HUDEP-2 (cell line): ENCODE measurements at regions not wholly inside any gene's neighbourhood (a gene's known extent, or its start where the extent isn't known, plus 50 kb on each side); places are given as distances from the start of the nearest gene placed in this dataset.

Experiments used
- DNase-seq, 76 experiments: peaks; one replicate each; lab custom pipeline; 2025; ENCODE audit not compliant: unreplicated experiment in 76 of 76; lab: John Stamatoyannopoulos, UW

DNA sequence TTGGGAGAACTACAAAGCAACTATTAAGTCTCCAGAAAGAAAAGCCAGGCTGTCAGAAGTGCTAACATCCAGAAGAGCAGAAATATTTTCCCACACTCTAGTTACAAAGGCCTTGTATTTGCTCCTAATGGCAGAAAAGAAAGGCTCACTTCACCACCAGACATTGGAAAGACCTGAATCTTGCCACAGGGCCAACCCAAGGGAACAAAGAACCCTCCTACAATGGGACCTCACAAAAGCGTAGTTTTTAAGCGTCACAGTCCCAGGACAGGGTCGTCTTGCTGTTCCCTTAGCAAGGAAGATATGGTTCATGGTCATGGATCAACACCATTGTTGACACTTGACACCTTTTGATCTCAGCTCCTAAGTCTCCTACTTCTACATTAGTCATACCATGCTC, 119.1 kb downstream of the RPS29 start:
- DNase-seq, result no peak

GRCh38 chr14:49464885-49465284, 121.3 kb downstream of the RPS29 start:
- DNase-seq, result peak in 3 of 76 experiments; percentile 1 to 9 (median 2)

DNA sequence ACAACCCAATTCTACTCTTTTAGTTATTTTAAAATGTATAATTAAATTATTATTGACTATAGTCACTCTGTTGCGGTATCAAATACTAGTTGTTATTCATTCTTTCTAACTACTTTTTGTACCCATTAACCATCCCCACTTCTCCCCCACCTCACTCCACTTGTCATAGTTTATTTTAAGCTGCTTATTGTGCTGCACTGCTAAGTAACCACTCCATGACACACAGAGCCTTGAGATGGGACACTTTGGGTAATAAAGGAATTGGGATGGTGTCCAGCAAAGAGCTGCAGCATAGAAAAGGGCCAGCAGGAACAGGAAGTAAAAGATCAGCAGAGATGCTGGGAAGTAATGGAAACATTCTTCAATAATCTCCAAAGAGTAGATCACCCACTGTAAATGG, 123.0 kb downstream of the RPS29 start:
- DNase-seq, result no peak

DNA sequence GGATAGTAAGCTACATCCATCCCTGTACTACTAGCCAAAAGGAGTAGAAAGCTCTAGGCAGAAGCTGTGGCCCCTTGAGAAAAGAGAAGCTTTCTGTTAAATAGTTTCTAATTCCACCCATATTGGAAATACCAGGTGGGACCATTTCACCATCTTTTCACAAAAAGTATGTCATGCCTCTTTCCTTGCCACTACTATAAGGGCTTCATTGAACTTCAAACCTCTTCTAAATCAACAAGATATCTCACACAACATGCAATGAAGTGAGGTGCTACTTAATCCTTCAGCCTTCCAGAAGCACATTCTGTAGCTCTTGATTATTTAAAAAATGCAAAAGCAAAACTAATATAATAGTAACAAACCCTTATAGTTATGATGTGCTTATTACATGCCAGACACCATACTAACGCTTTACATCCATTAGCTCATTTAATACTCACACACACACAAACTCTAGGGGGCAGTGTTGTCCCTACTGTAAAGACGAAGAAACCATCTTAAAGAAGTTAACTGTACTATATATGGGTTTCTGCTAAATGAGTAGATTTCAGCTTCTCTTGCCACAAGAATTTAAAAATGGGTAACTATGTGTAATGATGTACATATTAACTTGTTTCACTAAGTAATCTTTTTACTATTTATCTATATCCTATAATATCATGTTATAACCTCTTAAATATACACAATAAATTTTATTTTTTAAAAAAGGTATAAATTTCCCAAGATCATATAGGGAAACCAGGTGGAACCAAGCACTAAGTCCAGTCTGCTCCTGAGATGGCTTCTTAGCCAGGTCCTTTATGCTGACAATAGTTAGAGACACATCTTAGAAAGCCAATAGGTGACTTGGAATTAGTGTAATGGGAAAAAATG, 124.4 kb downstream of the RPS29 start:
- peak in 57 of 76 experiments; percentile 1 to 78 (median 47) for DNase-seq

- no peak for DNase-seq
Observed at GRCh38 chr14:49460662-49461061, 125.5 kb downstream of the RPS29 start.

GRCh38 chr14:49456589-49456988, 129.6 kb downstream of the RPS29 start:
- DNase-seq, result no peak

- no peak for DNase-seq
Observed at GRCh38 chr14:49451938-49452337, 134.2 kb downstream of the RPS29 start.

GRCh38 chr14:49449749-49450148, 136.4 kb downstream of the RPS29 start:
- no peak for DNase-seq

- DNase-seq, result no peak
Observed at GRCh38 chr14:49447540-49448107, 138.6 kb downstream of the RPS29 start.

DNA sequence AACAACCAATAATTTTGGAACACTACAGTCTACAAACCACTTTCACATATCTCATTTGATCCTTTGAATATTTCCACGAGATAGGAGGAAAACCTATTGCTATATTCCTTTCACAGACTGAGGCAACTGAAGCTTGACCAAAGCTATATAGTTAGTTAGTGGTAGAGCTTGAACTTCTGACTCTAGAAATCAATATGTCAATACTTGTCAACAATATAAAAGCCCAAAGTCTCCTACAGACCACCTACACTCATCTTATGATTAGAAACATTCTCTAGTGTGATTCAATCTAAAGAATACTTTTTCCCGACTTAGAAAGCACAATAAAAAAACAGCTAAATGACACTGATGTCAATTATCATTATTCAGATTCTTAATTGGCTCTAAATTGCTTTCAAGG, 139.4 kb downstream of the RPS29 start:
- no peak for DNase-seq

- DNase-seq, result no peak
Observed at GRCh38 chr14:49438256-49438770, 147.9 kb downstream of the RPS29 start.

DNA sequence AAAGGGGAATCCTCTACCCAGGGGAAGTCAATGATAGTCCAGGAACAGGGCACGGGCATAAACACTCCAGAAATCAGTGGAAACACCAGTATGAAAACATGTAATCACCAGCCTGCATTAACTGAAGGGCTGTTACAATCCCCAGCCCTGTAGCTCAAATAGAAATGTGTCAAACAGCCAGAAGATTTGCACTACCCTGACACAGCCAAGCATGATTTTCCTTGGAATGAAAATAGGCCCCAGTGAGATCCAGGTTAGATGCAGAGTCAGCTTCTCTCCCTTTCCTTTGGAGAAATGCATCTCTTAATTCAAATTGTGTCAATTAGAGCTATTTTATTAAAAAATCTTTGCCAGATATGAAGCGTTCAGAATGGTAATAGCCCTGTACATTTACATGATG, 158.1 kb downstream of the RPS29 start:
- no peak for DNase-seq

GRCh38 chr14:49427117-49427516, 159.1 kb downstream of the RPS29 start:
- no peak for DNase-seq

- DNase-seq, result no peak
Observed at GRCh38 chr14:49425921-49426320, 160.3 kb downstream of the RPS29 start.

DNA sequence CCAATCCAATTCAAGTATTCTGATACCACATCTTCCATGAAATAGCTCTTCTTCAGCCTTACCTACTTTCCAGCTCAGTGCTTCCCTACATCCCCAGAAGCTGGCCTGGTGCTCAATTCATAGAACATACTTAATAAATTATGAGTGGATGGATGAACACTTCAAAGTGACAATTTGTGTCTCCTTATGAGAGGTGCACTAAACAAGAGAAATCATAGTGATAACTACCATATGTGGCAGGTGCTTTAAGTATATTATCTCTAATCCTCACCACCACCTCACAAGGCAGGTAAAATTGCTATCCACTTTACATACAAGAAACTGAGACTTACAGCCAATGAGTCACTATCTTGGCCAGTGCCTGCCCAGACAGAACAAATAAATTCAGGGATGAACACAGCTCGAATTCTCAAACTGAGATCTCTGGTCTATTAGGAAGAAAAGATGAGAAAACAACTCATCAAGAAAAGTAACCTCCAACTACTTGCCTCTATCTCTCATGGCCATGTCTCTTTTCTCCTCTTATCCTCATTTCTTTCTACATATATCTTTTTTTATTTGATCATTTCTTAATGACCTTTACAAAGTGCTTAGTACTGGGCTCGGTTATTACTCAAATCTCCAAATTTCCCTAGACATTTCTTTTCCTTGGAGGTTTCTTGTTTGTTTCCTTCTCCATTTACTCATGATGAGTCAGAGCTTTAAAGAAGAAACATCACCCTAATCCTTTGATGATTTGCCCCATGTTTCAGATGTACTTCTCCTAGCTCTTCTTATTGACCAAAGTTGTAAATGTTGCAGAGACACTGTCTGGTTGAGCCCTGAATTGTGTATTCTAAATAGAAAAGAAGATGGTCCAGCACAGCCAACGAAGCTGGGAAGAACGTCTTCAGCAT, 161.5 kb downstream of the RPS29 start:
- no peak for DNase-seq

- DNase-seq, result no peak
Observed at GRCh38 chr14:49420201-49420600, 166.0 kb downstream of the RPS29 start.

DNA sequence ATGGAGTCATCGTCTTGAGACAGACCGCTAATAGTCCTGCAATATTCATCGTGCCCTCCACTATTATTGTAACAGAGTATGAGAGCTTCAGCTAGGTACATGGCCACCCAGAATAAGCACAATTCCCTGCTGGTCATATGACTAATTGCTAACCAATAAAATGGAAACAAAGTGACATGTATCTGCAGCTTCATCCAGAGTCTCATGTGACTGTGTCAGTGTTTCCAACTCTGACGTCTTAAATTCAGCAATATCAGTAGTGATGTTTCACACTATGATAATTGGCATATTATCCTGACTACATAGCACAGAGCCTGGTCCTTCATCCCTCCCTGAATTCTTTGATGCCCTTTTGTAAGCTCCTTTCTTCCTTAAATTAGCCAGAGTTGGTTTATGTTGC, 167.4 kb downstream of the RPS29 start:
- no peak for DNase-seq

DNA sequence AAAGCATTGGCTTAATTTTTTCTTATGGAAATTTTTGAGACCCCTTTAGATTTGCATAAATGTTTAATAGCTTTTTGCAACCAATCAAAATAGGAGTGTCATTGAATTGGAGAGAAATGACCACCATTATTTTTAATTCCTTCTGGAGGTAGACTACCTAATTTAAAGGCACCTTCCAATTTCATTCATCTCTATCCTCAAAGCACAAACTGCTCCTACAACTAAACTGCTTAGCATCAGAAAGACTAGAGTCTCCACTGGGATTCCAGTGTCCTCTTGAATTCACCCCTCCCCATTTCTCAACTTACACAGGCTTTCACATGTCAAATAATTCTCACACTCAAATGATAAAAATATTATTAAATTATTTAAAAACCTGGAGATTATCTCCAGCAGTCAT, 168.4 kb downstream of the RPS29 start:
- no peak for DNase-seq

DNA sequence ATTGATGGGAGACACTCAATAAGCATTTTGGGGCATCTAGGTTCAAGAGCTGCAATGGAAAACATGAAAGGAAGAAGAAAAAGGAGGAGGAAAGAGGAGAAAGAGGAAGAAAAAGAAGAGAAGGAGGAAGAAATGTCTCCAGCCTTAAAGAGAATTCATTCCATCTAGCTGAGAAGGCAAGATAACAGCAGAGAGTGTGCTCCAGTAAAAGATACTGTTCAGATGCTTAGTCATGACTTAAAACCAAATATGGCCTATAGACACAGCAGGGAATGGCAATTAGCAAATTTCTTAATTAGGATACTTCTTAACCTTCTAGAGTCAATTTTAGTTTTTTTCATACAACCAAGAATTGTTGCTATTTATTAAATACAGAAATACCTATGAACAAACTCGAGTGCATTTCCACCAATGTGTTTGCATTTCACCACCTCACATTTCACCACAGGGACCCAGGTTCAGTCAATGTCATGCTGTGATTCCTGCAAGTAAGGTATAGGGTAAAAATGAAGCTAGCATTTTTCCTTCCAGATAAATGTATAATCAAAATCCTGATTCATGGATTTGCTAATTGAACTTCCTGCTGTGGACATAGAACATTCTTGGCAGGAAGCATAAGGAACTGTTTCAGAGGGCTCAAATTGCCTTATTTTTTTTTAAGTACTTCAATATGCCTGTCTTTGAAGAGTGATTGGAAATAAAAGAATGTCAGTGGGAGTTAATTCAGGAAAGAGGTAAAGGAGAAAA, 177.8 kb downstream of the RPS29 start:
- no peak for DNase-seq

DNA sequence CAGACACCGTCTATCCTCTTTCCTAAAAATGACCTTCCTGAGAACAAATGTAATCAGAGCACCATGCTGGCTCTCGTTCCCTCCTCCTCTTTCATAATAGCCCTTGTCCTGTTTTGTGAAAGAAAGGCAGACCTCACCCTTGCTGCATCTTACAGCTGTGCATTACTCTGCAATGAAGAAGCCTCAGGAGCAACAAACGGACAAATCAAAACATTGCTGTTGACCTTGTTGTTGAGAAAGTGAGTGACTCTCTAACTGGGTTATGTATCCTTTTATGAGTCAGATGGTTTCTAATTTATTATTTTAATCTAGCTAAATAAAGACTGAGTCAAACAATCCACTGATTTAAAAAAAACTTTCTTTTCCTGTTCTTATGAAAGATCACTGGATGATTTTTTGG, 180.9 kb downstream of the RPS29 start:
- DNase-seq, result no peak
